Neural crest cell (in vitro differentiated cells): ENCODE measurements at regions not wholly inside any gene's neighbourhood (a gene's known extent, or its start where the extent isn't known, plus 50 kb on each side); places are given as distances from the start of the nearest gene placed in this dataset.

Experiments
- DNase-seq: peaks from one replicate; pipeline ENCODE4 v3.0.0; 2021; ENCODE audit warnings: low read depth, mixed read lengths, low spot score
- H3K27ac Mint-ChIP-seq: one replicate; pipeline ENCODE4 v1.8.0; 2021; ENCODE audit warnings: mild to moderate bottlenecking, mixed read lengths; ENCODE audit not compliant: unreplicated experiment
- H3K27me3 Mint-ChIP-seq: 2 replicates; pipeline ENCODE4 v1.8.0; 2021; ENCODE audit warnings: low read depth, mild to moderate bottlenecking, mixed read lengths
- H3K36me3 Mint-ChIP-seq: 2 replicates; pipeline ENCODE4 v1.8.0; 2021; ENCODE audit warnings: low read depth, mild to moderate bottlenecking, mixed read lengths
- H3K4me1 Mint-ChIP-seq: 2 replicates; pipeline ENCODE4 v1.8.0; 2021; ENCODE audit warnings: mixed read lengths
- H3K4me3 Mint-ChIP-seq: one replicate; pipeline ENCODE4 v1.8.0; 2021; ENCODE audit warnings: mild to moderate bottlenecking, mixed read lengths
- H3K9me3 Mint-ChIP-seq: 2 replicates; pipeline ENCODE4 v1.8.0; 2021; ENCODE audit warnings: mixed read lengths
- TF ChIP-seq, protein P1 (sequence below): fragments of 200-600 bp; sonication (generic); conservative IDR thresholded peaks from 2 replicates; pipeline ENCODE4 v1.5.0; 2021; ENCODE audit warnings: antibody characterized with exemption, mild to moderate bottlenecking

DNA sequence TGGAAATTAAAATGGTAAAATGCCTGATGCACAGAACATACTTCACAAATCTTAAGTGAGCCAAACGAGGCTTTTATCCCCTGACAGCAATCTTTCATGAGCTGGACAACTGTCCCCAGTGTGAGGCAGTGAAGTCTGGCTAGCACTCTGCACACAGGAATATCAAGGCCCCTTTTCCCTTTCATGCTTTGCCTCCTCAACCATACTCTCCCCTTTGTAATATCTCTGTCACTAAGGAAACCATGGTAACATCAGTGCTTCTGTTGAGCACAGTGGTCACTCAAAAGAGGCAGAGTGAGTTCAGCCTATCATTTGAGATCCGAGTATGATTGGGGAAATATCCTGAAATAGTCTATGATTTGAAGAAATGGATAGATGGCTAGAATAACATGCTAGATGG, 318.3 kb downstream of the ENC1 start:
- Mint-ChIP-seq H3K4me1 (peaks cover 23% of the 10 kb centered on the region), H3K27ac (no peak overlapping the region), H3K36me3 (no peaks in the 10 kb centered on the region), H3K27me3 (no peaks in the 10 kb centered on the region), H3K4me3 (no peak overlapping the region), H3K9me3 (peaks cover 7% of the 10 kb centered on the region)
- no peak for DNase-seq
- TF ChIP-seq, protein P1, sequence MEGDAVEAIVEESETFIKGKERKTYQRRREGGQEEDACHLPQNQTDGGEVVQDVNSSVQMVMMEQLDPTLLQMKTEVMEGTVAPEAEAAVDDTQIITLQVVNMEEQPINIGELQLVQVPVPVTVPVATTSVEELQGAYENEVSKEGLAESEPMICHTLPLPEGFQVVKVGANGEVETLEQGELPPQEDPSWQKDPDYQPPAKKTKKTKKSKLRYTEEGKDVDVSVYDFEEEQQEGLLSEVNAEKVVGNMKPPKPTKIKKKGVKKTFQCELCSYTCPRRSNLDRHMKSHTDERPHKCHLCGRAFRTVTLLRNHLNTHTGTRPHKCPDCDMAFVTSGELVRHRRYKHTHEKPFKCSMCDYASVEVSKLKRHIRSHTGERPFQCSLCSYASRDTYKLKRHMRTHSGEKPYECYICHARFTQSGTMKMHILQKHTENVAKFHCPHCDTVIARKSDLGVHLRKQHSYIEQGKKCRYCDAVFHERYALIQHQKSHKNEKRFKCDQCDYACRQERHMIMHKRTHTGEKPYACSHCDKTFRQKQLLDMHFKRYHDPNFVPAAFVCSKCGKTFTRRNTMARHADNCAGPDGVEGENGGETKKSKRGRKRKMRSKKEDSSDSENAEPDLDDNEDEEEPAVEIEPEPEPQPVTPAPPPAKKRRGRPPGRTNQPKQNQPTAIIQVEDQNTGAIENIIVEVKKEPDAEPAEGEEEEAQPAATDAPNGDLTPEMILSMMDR: no peak

DNA sequence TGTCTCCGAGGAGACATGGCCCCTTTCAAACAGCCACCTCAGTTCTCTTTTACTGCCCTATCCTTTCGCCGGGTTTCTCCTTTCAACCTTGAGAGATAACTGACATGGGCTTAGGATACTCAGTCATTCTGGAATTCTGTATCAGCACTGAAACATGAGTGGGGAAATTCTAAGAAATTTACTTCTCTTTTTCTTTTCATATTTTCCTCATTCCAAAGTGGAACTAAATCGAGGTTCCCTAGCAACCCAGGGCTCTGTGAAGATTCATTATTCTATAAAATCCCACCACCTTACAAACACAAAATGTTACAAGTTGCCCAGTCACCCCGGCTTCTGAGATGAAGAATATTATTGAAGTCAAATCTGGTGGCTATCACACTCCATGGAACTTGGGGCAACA, 319.2 kb downstream of the ENC1 start:
- Mint-ChIP-seq H3K9me3 (peaks cover 7% of the 10 kb centered on the region), H3K27ac (no peak overlapping the region), H3K4me1 (peaks cover 25% of the 10 kb centered on the region)

DNA sequence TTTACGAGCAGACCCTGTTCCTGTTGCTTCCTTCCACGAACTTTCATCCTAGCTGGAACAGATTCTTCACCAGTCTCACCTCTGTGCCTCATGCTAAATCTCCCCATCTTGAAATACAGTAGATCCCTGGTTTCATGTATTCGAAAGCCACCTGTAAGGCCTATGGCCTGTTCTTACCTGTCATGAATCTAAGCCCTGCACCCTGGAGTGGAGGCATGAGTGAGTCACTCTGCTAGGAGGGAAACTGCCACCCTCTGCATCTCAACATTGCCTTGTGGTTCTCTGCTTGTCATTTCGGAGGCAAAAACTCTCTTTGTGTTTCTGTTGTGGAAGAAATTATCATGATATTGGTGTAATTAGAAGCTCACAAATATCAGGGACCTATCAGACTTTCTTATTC, 320.0 kb downstream of the ENC1 start:
- no peak overlapping the region for H3K27ac Mint-ChIP-seq
- H3K36me3 Mint-ChIP-seq: no peaks in the 10 kb centered on the region

More for the DNA sequence above, 319.2 kb downstream of the ENC1 start:
- no peaks in the 10 kb centered on the region for H3K36me3 Mint-ChIP-seq
- DNase-seq: no peak
- H3K4me3 Mint-ChIP-seq: no peak overlapping the region
- H3K27me3 Mint-ChIP-seq: no peaks in the 10 kb centered on the region
- TF ChIP-seq, protein P1: no peak

DNA sequence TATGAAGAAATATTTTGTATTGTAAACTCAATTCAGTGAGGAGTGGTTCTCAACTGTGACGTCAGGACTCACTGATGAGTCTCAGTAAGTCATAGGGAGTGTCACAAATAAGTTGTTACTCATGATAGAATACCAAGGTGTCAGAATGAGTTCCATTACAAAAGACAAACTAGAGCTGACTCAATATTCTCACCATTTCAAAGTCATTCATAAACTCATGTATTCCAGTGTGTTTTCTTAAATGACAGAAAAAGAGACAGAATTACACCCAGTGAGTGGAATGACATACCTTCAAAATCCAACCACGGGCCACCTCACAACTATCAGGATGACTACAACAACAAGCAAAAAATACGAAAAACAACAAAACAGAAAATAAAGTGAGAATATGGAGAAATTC, 321.5 kb downstream of the ENC1 start:
- H3K36me3 Mint-ChIP-seq: no peaks in the 10 kb centered on the region
- no peak overlapping the region for H3K27ac Mint-ChIP-seq
- TF ChIP-seq, protein P1: no peak
- peaks cover 2% of the 10 kb centered on the region for H3K9me3 Mint-ChIP-seq
- H3K4me1 Mint-ChIP-seq: peaks cover 27% of the 10 kb centered on the region
- H3K27me3 Mint-ChIP-seq: no peaks in the 10 kb centered on the region
- DNase-seq: no peak
- no peak overlapping the region for H3K4me3 Mint-ChIP-seq

More for the DNA sequence above, 320.0 kb downstream of the ENC1 start:
- peaks cover 2% of the 10 kb centered on the region for H3K9me3 Mint-ChIP-seq
- TF ChIP-seq, protein P1: no peak
- no peak overlapping the region for H3K4me3 Mint-ChIP-seq
- H3K4me1 Mint-ChIP-seq: peaks cover 27% of the 10 kb centered on the region
- no peaks in the 10 kb centered on the region for H3K27me3 Mint-ChIP-seq
- no peak for DNase-seq

DNA sequence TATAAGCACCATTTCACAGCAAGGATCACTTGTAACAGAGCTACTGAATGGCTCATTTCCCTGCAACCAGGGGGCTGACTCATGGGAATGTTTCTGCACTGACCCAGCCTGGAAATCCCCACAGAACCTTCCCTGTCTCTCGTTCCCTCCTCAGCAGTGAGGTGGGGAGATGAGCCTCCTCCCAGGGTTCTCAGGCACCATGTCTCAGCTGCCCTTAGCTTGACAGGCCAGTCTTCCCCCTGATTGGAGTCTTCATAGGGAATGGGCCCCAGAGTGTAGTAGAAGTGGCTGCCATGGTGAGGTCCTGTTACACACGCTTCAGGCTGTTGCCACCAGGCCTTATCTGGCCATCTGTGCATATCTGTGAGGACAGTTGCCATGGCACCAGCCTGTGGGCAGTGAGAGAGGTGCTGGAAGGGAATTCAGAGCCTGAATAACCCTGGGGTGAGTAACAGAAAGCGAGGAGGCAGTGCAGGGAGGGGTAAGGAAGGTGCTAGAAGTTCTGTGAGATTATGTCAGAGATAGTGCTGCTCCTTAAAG, 324.4 kb downstream of the ENC1 start:
- H3K27ac Mint-ChIP-seq: peak overlapping the region; percentile 85
- H3K36me3 Mint-ChIP-seq: no peaks in the 10 kb centered on the region
- H3K9me3 Mint-ChIP-seq: peaks cover 2% of the 10 kb centered on the region
- H3K4me3 Mint-ChIP-seq: no peak overlapping the region
- TF ChIP-seq, protein P1: no peak
- DNase-seq: no peak
- H3K4me1 Mint-ChIP-seq: peaks cover 29% of the 10 kb centered on the region
- H3K27me3 Mint-ChIP-seq: no peaks in the 10 kb centered on the region
